ENCODE measurements at regions not wholly inside any gene's neighbourhood (a gene's known extent, or its start where the extent isn't known, plus 50 kb on each side); places are given as distances from the start of the nearest gene placed in this dataset.

DNA sequence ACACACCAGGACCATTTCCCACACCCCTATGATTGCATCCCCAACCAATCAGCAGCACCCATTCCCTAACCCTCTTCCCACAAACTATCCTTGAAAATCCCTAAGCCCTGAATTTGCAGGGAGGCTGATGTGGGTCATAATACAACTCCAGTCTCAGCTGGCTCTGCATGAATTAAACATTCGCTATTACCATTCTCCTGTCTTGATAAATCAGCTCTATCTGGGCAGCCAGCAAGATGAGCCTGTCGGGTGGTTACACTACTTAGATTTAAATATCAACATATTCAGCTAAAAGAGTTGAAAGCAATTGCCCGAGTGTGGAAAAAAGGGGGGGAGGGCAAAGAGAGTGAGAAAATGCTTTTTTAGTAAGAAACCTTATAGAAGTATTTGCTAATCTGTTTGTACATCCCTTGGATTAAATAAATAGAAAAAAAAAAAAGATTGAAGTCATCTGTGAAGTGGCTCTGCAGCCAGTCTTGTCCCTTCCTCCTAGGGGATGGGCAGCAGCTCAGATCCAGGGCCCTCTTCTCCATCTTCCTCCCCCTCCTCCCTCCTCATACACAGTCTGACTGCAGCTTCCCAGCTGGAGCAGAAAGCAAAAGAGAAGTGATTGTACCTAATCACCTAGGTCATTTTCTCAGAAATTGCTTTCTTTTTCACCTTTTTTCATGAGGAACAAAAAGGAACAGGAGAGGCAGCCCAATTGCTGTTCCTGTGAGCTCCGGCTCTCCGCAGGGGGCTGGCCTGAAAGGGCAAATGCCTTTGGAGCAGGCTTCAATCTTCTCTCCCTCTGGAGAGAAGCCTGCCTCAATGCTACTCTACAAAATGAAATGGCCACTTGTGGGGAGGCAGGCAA, 356.6 kb upstream of the SULF2 start:
- no peak for ATAC-seq
- no peak for TF ChIP-seq ISL1 (CRISPR knock-in tag; IDR thresholded peaks at IDR 0.05)

GRCh38 chr20:48139262-48140041, 354.2 kb upstream of the SULF2 start:
- peak; percentile 77 for ATAC-seq
- TF ChIP-seq ZNF565 (CRISPR knock-in tag; conservative IDR thresholded peaks at IDR 0.05; ENCODE audit: low read depth) (peak; percentile 98), ARNTL (CRISPR knock-in tag; IDR thresholded peaks at IDR 0.05; ENCODE audit: borderline replicate concordance, low read depth) (peak; percentile 75; the same call in 1 of the 2 replicates), TCF4 (CRISPR knock-in tag; IDR thresholded peaks at IDR 0.05; ENCODE audit: borderline replicate concordance) (peak; percentile 70), SNAI2 (CRISPR knock-in tag; IDR thresholded peaks at IDR 0.05) (peak; percentile 99), TOX (CRISPR knock-in tag; IDR thresholded peaks at IDR 0.05; ENCODE audit: borderline replicate concordance) (no peak), POU6F1 (CRISPR knock-in tag; IDR thresholded peaks at IDR 0.05; ENCODE audit: borderline replicate concordance, low read depth) (no peak), ZC3H10 (CRISPR knock-in tag; IDR thresholded peaks at IDR 0.05) (peak; percentile 50; the same call in 1 of the 2 replicates), TSHZ2 (CRISPR knock-in tag; IDR thresholded peaks at IDR 0.05) (peak; percentile 86), GLIS3 (CRISPR knock-in tag; IDR thresholded peaks at IDR 0.05) (peak; percentile 99), ISL1 (CRISPR knock-in tag; IDR thresholded peaks at IDR 0.05) (peak; percentile 98), ESRRG (CRISPR knock-in tag; IDR thresholded peaks at IDR 0.05) (peak; percentile 92), BACH2 (CRISPR knock-in tag; IDR thresholded peaks at IDR 0.05; ENCODE audit: borderline replicate concordance) (0 out of 2 replicates have a peak, but pooled peaks have one; percentile 19), CSRNP3 (CRISPR knock-in tag; IDR thresholded peaks at IDR 0.05) (peak; percentile 96), OSR1 (CRISPR knock-in tag; IDR thresholded peaks at IDR 0.05) (no peak), RARB (CRISPR knock-in tag; IDR thresholded peaks at IDR 0.05) (no peak; the same call in 1 of the 2 replicates), PPARA (CRISPR knock-in tag; IDR thresholded peaks at IDR 0.05; ENCODE audit: borderline replicate concordance) (no peak), CSDC2 (CRISPR knock-in tag; IDR thresholded peaks at IDR 0.05) (peak; percentile 100), PATZ1 (CRISPR knock-in tag; IDR thresholded peaks at IDR 0.05; ENCODE audit: borderline replicate concordance) (peak; percentile 98; the same call in 1 of the 2 replicates), ZFP30 (CRISPR knock-in tag; IDR thresholded peaks at IDR 0.05) (peak; percentile 79), ZFP3 (CRISPR knock-in tag; IDR thresholded peaks at IDR 0.05) (peak; percentile 96), ZNF8 (CRISPR knock-in tag; IDR thresholded peaks at IDR 0.05) (peak; percentile 89; the same call in 1 of the 2 replicates), ZNF70 (CRISPR knock-in tag; IDR thresholded peaks at IDR 0.05) (peak; percentile 60; the same call in 1 of the 2 replicates)
- TF ChIP-seq, protein P1, sequence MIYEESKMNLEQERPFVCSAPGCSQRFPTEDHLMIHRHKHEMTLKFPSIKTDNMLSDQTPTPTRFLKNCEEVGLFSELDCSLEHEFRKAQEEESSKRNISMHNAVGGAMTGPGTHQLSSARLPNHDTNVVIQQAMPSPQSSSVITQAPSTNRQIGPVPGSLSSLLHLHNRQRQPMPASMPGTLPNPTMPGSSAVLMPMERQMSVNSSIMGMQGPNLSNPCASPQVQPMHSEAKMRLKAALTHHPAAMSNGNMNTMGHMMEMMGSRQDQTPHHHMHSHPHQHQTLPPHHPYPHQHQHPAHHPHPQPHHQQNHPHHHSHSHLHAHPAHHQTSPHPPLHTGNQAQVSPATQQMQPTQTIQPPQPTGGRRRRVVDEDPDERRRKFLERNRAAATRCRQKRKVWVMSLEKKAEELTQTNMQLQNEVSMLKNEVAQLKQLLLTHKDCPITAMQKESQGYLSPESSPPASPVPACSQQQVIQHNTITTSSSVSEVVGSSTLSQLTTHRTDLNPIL (CRISPR knock-in tag; IDR thresholded peaks at IDR 0.05; ENCODE audit: low read depth): peak; percentile 90

All from SK-N-SH treated with all-trans-retinoic acid at 6 μM for 48 hours (cell line).